ENCODE measurements at regions not wholly inside any gene's neighbourhood (a gene's known extent, or its start where the extent isn't known, plus 50 kb on each side); places are given as distances from the start of the nearest gene placed in this dataset.

DNA sequence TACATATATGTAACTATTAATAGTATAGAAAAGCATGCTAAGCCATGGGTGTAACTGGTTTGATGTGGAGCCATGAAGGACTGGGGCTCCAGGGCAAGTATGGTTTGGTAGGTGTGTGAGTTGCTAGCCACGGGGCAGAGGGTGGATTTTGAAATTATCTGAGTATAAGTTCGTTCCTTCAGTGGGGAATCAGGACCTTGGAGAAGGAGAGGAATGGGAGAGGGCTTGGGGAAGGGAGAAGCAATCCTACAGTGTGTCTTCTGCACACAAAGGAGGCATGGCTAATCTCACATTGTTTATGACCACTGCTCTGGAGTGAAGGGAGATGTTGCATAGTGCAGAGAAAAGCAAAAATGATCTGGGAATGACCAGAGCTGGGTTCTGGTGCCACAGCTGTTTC, 127.8 kb upstream of the CADM1 start:
- TF ChIP-seq POLR2A (IDR thresholded peaks at IDR 0.05) (no peak), EP300 (IDR thresholded peaks at IDR 0.05) (no peak), POLR2AphosphoS5 (IDR thresholded peaks at IDR 0.05) (no peak)
- TF ChIP-seq, protein P1, sequence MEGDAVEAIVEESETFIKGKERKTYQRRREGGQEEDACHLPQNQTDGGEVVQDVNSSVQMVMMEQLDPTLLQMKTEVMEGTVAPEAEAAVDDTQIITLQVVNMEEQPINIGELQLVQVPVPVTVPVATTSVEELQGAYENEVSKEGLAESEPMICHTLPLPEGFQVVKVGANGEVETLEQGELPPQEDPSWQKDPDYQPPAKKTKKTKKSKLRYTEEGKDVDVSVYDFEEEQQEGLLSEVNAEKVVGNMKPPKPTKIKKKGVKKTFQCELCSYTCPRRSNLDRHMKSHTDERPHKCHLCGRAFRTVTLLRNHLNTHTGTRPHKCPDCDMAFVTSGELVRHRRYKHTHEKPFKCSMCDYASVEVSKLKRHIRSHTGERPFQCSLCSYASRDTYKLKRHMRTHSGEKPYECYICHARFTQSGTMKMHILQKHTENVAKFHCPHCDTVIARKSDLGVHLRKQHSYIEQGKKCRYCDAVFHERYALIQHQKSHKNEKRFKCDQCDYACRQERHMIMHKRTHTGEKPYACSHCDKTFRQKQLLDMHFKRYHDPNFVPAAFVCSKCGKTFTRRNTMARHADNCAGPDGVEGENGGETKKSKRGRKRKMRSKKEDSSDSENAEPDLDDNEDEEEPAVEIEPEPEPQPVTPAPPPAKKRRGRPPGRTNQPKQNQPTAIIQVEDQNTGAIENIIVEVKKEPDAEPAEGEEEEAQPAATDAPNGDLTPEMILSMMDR (IDR thresholded peaks at IDR 0.05): no peak
